HG03432 (cell line): ENCODE measurements at regions not wholly inside any gene's neighbourhood (a gene's known extent, or its start where the extent isn't known, plus 50 kb on each side); places are given as distances from the start of the nearest gene placed in this dataset.

ENCODE experiments used
- ATAC-seq: cut with Tn5 transposase; IDR thresholded peaks from one replicate; pipeline ENCODE4 v1.9.1; 2021; ENCODE audit warnings: mild to moderate bottlenecking, moderate library complexity; ENCODE audit not compliant: unreplicated experiment

- no peak for ATAC-seq
Measured at GRCh38 chr3:14335774-14336748, 66.3 kb upstream of the SLC6A6 start.

GRCh38 chr3:14336749-14337598, 65.4 kb upstream of the SLC6A6 start:
- no peak for ATAC-seq

- no peak for ATAC-seq
Measured at GRCh38 chr3:14337828-14338227, 64.6 kb upstream of the SLC6A6 start.

GRCh38 chr3:14338242-14338641, 64.2 kb upstream of the SLC6A6 start:
- no peak for ATAC-seq

- no peak for ATAC-seq
Measured at GRCh38 chr3:14338898-14339458, 63.4 kb upstream of the SLC6A6 start.

GRCh38 chr3:14340960-14341708, 61.3 kb upstream of the SLC6A6 start:
- ATAC-seq: no peak

GRCh38 chr3:14343338-14344112, 58.9 kb upstream of the SLC6A6 start:
- no peak for ATAC-seq

- no peak for ATAC-seq
Measured at GRCh38 chr3:14344351-14344750, 58.1 kb upstream of the SLC6A6 start.

- ATAC-seq: no peak
Measured at GRCh38 chr3:14345496-14346150, 56.8 kb upstream of the SLC6A6 start.

GRCh38 chr3:14346191-14346590, 56.2 kb upstream of the SLC6A6 start:
- no peak for ATAC-seq

GRCh38 chr3:14346642-14347041, 55.8 kb upstream of the SLC6A6 start:
- no peak for ATAC-seq

GRCh38 chr3:14347110-14347509, 55.3 kb upstream of the SLC6A6 start:
- no peak for ATAC-seq

GRCh38 chr3:14351617-14352001, 50.8 kb upstream of the SLC6A6 start:
- no peak for ATAC-seq

- peak; percentile 54 for ATAC-seq
Measured at GRCh38 chr3:14352002-14352627, 50.3 kb upstream of the SLC6A6 start.
